ENCODE measurements at regions not wholly inside any gene's neighbourhood (a gene's known extent, or its start where the extent isn't known, plus 50 kb on each side); places are given as distances from the start of the nearest gene placed in this dataset.

DNA sequence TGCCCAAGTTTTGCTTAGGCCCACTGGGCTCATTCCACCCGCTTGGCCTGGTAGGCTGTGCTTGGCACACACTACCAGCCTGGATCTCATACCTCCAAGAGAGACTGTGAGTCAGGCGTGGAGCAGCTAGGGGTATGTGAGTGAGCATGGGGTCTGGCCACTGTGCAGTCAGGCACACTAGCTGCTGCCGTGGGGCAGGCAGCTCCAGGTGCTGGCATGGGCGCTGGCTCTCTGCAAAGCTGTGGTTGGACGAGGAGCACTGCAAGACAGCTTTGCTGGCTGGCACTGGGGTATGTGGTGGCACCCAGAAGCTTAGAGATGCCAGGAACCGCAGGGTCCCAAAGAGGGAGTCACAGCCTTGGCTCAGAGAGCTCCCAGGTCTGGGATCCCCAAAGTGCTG is 377.8 kb downstream of the KCTD8 start:
- ChIA-PET CTCF (interaction anchor here (0.6 to 0.8 kb wide), 4 partner anchors 12 to 657 kb away, joined by 3 to 5 read pairs (median 3); no protein-coding TSS in a partner anchor), POLR2A (interaction anchor here (0.6 kb wide), 1 partner anchor 49 kb away, joined by 3 read pairs; no protein-coding TSS in a partner anchor)
- H3K27me3 Mint-ChIP-seq (ENCODE audit: insufficient read depth, unreplicated experiment) = no peaks in the 10 kb centered on the region
- intact Hi-C loops (cut with micrococcal nuclease) = no loop called here
- no peaks in the 10 kb centered on the region for H3K4me1 Mint-ChIP-seq (ENCODE audit: insufficient read depth, unreplicated experiment)
- no peak overlapping the region for H3K4me3 Mint-ChIP-seq (ENCODE audit: unreplicated experiment)
- H3K9me3 Mint-ChIP-seq (ENCODE audit: unreplicated experiment) = no peaks in the 10 kb centered on the region
- no TSS peak for BruUV-seq (replicated peaks)
- TF ChIP-seq, protein P1, sequence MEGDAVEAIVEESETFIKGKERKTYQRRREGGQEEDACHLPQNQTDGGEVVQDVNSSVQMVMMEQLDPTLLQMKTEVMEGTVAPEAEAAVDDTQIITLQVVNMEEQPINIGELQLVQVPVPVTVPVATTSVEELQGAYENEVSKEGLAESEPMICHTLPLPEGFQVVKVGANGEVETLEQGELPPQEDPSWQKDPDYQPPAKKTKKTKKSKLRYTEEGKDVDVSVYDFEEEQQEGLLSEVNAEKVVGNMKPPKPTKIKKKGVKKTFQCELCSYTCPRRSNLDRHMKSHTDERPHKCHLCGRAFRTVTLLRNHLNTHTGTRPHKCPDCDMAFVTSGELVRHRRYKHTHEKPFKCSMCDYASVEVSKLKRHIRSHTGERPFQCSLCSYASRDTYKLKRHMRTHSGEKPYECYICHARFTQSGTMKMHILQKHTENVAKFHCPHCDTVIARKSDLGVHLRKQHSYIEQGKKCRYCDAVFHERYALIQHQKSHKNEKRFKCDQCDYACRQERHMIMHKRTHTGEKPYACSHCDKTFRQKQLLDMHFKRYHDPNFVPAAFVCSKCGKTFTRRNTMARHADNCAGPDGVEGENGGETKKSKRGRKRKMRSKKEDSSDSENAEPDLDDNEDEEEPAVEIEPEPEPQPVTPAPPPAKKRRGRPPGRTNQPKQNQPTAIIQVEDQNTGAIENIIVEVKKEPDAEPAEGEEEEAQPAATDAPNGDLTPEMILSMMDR (IDR thresholded peaks at IDR 0.05; ENCODE audit: unreplicated experiment) = no peak
- no peak for DNase-seq (ENCODE audit: unreplicated experiment)
- H3K27ac Mint-ChIP-seq (ENCODE audit: low read depth, unreplicated experiment) = no peak overlapping the region
- no peaks in the 10 kb centered on the region for H3K36me3 Mint-ChIP-seq (ENCODE audit: insufficient read depth, unreplicated experiment)

DNA sequence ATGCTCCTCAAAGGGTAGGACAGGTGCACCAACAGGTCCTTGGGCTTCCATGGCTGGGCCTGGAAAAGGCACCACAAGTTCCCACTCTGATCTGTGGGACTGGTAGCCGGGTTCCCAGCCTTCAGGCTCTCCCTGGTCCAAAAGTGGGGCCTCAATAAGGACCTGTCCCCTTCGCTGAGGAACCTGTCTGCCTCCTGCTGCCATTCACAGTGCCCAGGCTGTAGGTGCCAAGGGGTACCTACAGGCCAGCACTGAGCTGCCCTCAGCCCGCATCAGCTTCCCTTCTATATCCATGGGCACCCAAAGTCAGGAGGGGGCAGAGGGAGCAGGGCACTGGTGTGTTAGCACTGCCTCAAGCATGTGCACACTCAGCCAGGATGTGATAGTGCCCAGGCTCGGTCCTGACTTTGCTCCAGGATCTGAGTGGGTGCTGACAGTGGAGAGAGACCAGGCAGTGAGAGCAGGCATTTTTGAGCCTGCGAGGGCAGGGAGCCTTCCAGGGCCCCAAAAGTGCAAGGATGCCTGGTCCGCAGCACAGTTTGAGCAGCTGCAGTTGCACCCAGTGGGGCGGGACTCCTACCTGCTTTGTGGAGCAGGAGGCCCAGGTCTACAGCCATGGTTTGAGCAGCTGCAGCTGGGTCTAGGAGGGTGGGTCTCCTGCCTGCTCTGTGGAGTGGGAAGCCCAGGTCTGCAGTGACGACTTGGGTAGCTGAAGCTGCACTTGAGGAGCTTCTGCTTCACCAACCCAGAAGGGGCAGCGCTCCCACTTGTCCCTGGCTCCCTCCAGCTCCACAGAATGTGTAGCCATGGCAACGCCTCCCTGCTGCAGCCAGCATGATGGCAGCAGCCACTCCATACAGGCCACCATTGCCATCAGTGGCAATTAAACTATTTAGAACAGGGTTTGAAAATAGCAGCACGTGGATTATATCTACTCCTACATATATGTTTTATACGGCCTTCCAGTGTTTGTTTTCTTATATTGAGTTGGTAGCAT is 376.4 kb downstream of the KCTD8 start:
- Mint-ChIP-seq H3K36me3 (ENCODE audit: insufficient read depth, unreplicated experiment) (no peaks in the 10 kb centered on the region), H3K27me3 (ENCODE audit: insufficient read depth, unreplicated experiment) (no peaks in the 10 kb centered on the region), H3K4me3 (ENCODE audit: unreplicated experiment) (no peak overlapping the region), H3K4me1 (ENCODE audit: insufficient read depth, unreplicated experiment) (no peaks in the 10 kb centered on the region), H3K27ac (ENCODE audit: low read depth, unreplicated experiment) (no peak overlapping the region), H3K9me3 (ENCODE audit: unreplicated experiment) (no peaks in the 10 kb centered on the region)
- DNase-seq (ENCODE audit: unreplicated experiment) = no peak
- ChIA-PET CTCF (no interaction called here), POLR2A (no interaction called here)
- TF ChIP-seq, protein P1 (IDR thresholded peaks at IDR 0.05; ENCODE audit: unreplicated experiment) = no peak
- intact Hi-C loops (cut with micrococcal nuclease) = no loop called here
- no TSS peak for BruUV-seq (replicated peaks)

DNA sequence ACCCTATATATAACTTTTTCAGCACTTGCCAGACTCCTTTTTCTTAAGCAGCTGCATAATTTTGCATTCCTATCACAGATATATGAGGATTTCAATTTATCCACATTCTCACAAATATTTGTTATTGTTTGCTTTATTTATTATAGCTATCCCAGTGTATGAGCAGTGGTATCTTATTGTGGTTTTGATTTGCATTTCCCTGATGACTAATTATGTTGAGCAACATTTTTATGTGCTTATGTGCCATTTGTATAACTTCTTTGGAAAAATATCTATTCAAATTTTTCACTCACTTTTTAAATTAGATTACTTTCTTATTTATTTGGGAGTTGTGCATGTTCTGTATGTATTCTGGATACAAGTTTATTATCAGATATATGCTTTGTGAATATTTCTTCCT is 361.9 kb downstream of the KCTD8 start:
- DNase-seq (ENCODE audit: unreplicated experiment) = peak; percentile 17
- Mint-ChIP-seq H3K9me3 (ENCODE audit: unreplicated experiment) (no peaks in the 10 kb centered on the region), H3K4me3 (ENCODE audit: unreplicated experiment) (no peak overlapping the region), H3K27me3 (ENCODE audit: insufficient read depth, unreplicated experiment) (no peaks in the 10 kb centered on the region), H3K36me3 (ENCODE audit: insufficient read depth, unreplicated experiment) (no peaks in the 10 kb centered on the region), H3K4me1 (ENCODE audit: insufficient read depth, unreplicated experiment) (no peaks in the 10 kb centered on the region), H3K27ac (ENCODE audit: low read depth, unreplicated experiment) (no peak overlapping the region)
- TF ChIP-seq, protein P1 (IDR thresholded peaks at IDR 0.05; ENCODE audit: unreplicated experiment) = no peak
- POLR2A ChIA-PET = no interaction called here
- intact Hi-C loops (cut with micrococcal nuclease) = no loop called here
- BruUV-seq (replicated peaks) = no TSS peak
- CTCF ChIA-PET = no interaction called here

GRCh38 chr4:44093390-44093789 is 355.2 kb downstream of the KCTD8 start:
- Mint-ChIP-seq H3K4me1 (ENCODE audit: insufficient read depth, unreplicated experiment) (peaks cover 5% of the 10 kb centered on the region), H3K4me3 (ENCODE audit: unreplicated experiment) (no peak overlapping the region), H3K27ac (ENCODE audit: low read depth, unreplicated experiment) (no peak overlapping the region), H3K36me3 (ENCODE audit: insufficient read depth, unreplicated experiment) (no peaks in the 10 kb centered on the region), H3K27me3 (ENCODE audit: insufficient read depth, unreplicated experiment) (no peaks in the 10 kb centered on the region), H3K9me3 (ENCODE audit: unreplicated experiment) (no peaks in the 10 kb centered on the region)
- ChIA-PET CTCF (no interaction called here), POLR2A (interaction anchor here (0.6 kb wide), 1 partner anchor 29 kb away, joined by 3 read pairs; no protein-coding TSS in a partner anchor)
- TF ChIP-seq, protein P1 (IDR thresholded peaks at IDR 0.05; ENCODE audit: unreplicated experiment) = no peak
- DNase-seq (ENCODE audit: unreplicated experiment) = no peak
- no TSS peak for BruUV-seq (replicated peaks)
- intact Hi-C loops (cut with micrococcal nuclease) = no loop called here
